Smooth muscle cell (in vitro differentiated cells): ENCODE measurements at regions not wholly inside any gene's neighbourhood (a gene's known extent, or its start where the extent isn't known, plus 50 kb on each side); places are given as distances from the start of the nearest gene placed in this dataset.

Experiments used
- DNase-seq: peaks from one replicate; lab custom pipeline; 2025; ENCODE audit not compliant: unreplicated experiment; lab: John Stamatoyannopoulos, UW
- H2AFZ ChIP-seq: fragments of 200-600 bp; sonication (generic); 2 replicates; pipeline ENCODE4 v1.6.0; 2016; ENCODE audit warnings: antibody characterized with exemption, low read depth, mild to moderate bottlenecking
- H3F3A ChIP-seq: fragments of 200-600 bp; sonication (generic); 2 replicates; pipeline ENCODE4 v1.6.0; 2017; ENCODE audit warnings: antibody characterized with exemption, low read depth
- H3K27ac ChIP-seq: fragments of 200-600 bp; sonication (generic); 2 replicates; pipeline ENCODE4 v1.5.1; 2016; ENCODE audit warnings: low read depth, mild to moderate bottlenecking
- H3K27me3 ChIP-seq: fragments of 200-600 bp; sonication (generic); 2 replicates; pipeline ENCODE4 v1.6.1; 2016; ENCODE audit warnings: low read depth, mild to moderate bottlenecking
- H3K36me3 ChIP-seq: fragments of 200-600 bp; sonication (generic); 2 replicates; pipeline ENCODE4 v1.5.1; 2016; ENCODE audit warnings: low read depth
- H3K4me1 ChIP-seq: fragments of 200-600 bp; sonication (generic); 2 replicates; pipeline ENCODE4 v1.5.1; 2016; ENCODE audit warnings: low read depth
- H3K4me2 ChIP-seq: fragments of 200-600 bp; sonication (generic); 2 replicates; pipeline ENCODE4 v1.6.0; 2016; ENCODE audit warnings: mild to moderate bottlenecking
- H3K4me3 ChIP-seq: fragments of 200-600 bp; sonication (generic); 2 replicates; pipeline ENCODE4 v1.5.1; 2016; ENCODE audit warnings: mild to moderate bottlenecking
- H3K79me2 ChIP-seq: fragments of 200-600 bp; sonication (generic); 2 replicates; pipeline ENCODE4 v1.6.0; 2016; ENCODE audit warnings: low read depth, mild to moderate bottlenecking
- H3K9ac ChIP-seq: fragments of 200-600 bp; sonication (generic); 2 replicates; pipeline ENCODE4 v1.6.0; 2016; ENCODE audit warnings: low read depth
- H3K9me3 ChIP-seq: fragments of 200-600 bp; sonication (generic); replicated peaks from 2 replicates; pipeline ENCODE4 v1.5.1; 2016; ENCODE audit warnings: low read depth
- H4K20me1 ChIP-seq: fragments of 200-600 bp; sonication (generic); 2 replicates; pipeline ENCODE4 v1.6.0; 2016; ENCODE audit warnings: low read depth
- CTCF ChIP-seq: fragments of 200-600 bp; sonication (generic); IDR thresholded peaks from 2 replicates; pipeline ENCODE4 v1.5.1; 2017; ENCODE audit warnings: borderline replicate concordance, mild to moderate bottlenecking, antibody characterized with exemption; ENCODE audit not compliant: insufficient read depth, poor library complexity, severe bottlenecking
- WGBS: methylation state at CpG from one replicate; pipeline ENCODE4 v1.1.7; 2016; ENCODE audit warnings: low lambda C conversion rate; 5-methylcytosine and 5-hydroxymethylcytosine counted together

GRCh38 chr10:44306762-44307161 lies 78.1 kb downstream of the CXCL12 start:
- peaks cover 7% of the 10 kb centered on the region for H3K27me3 ChIP-seq
- no peak overlapping the region for H3K4me3 ChIP-seq
- no peaks in the 10 kb centered on the region for H3F3A ChIP-seq
- peak; percentile 12 for TF ChIP-seq CTCF
- H3K4me2 ChIP-seq: no peak overlapping the region
- 90% methylated on average over 2 of the region's 2 CpGs for WGBS
- H3K79me2 ChIP-seq: no peaks in the 10 kb centered on the region
- H3K27ac ChIP-seq: no peak overlapping the region
- no peaks in the 10 kb centered on the region for H4K20me1 ChIP-seq
- no peak overlapping the region for H2AFZ ChIP-seq
- no peaks in the 10 kb centered on the region for H3K36me3 ChIP-seq
- H3K9me3 ChIP-seq: peaks cover 7% of the 10 kb centered on the region
- H3K4me1 ChIP-seq: no peaks in the 10 kb centered on the region
- no peak overlapping the region for H3K9ac ChIP-seq
- DNase-seq: no peak

- Histone ChIP-seq H3K27ac (no peak overlapping the region), H3K4me2 (no peak overlapping the region)
- DNase-seq: no peak
Measured at GRCh38 chr10:44306147-44306710, 78.7 kb downstream of the CXCL12 start.

GRCh38 chr10:44301781-44302355 lies 83.0 kb downstream of the CXCL12 start:
- TF ChIP-seq CTCF: no peak
- Histone ChIP-seq H2AFZ (no peak overlapping the region), H3K9me3 (peaks cover 7% of the 10 kb centered on the region), H3K4me3 (no peak overlapping the region), H3K4me2 (no peak overlapping the region), H3K79me2 (no peaks in the 10 kb centered on the region), H3K27ac (peak overlapping the region; percentile 78), H3K4me1 (peaks cover 13% of the 10 kb centered on the region), H4K20me1 (no peaks in the 10 kb centered on the region), H3K9ac (peak overlapping the region; percentile 39), H3F3A (peaks cover 5% of the 10 kb centered on the region), H3K36me3 (no peaks in the 10 kb centered on the region), H3K27me3 (no peaks in the 10 kb centered on the region)
- WGBS: 76% methylated on average over 6 of the region's 6 CpGs
- DNase-seq: no peak

More at GRCh38 chr10:44306147-44306710, 78.7 kb downstream of the CXCL12 start:
- H3K9ac ChIP-seq: no peak overlapping the region
- no peaks in the 10 kb centered on the region for H3K4me1 ChIP-seq
- no peaks in the 10 kb centered on the region for H3K36me3 ChIP-seq
- H3K79me2 ChIP-seq: no peaks in the 10 kb centered on the region
- peaks cover 5% of the 10 kb centered on the region for H3K27me3 ChIP-seq
- no peak overlapping the region for H2AFZ ChIP-seq
- no peak for TF ChIP-seq CTCF
- H3K9me3 ChIP-seq: peaks cover 7% of the 10 kb centered on the region
- no peaks in the 10 kb centered on the region for H3F3A ChIP-seq
- 54% methylated on average over 4 of the region's 4 CpGs for WGBS
- H3K4me3 ChIP-seq: no peak overlapping the region
- no peaks in the 10 kb centered on the region for H4K20me1 ChIP-seq
